ENCODE measurements at regions not wholly inside any gene's neighbourhood (a gene's known extent, or its start where the extent isn't known, plus 50 kb on each side); places are given as distances from the start of the nearest gene placed in this dataset.

DNA sequence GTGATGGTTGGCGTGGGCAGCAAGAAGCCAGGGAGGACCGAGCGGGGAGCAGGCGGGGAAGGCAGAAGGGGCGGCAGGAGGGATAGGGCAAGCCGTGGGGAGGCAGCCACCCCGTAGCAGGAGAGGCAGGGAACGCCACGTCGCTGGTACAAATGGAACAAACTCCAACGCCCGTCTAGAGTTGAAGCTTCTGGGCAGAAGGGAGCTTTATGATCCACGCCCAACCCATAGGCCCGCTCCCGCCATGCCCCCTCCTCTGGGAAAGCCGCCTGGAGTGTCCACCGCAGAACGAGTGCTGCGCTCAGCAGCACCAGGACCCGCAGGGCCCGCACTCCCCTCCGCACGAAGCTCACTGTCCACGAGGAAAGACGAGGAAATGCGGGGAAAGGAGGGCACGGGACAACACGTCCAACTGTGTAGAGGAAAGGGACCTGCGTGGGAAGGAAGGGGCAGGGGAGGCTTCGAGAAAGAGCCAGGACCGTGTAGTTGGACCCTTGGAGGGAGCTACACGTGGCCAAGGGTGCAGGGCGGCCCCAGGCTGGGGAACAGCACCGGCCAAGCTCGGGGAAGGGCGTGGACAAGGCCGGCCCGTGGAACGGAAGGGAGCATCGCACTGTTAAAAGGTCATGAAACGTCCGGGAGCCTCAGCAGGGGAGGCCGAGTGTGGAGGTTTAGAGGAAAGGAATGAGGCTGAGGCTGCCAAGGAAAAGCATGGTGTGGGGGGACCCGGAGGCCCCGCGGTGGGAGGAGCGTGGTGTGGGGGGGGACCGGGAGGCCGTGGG, 204.0 kb downstream of the DLL1 start:
- DNase-seq: peak in 2 of 5 donors; percentile 14 to 37
- Histone ChIP-seq H3K4me3 (no peak overlapping the region), H3K36me3 (no peaks in the 10 kb centered on the region), H3K9me3 (no peaks in the 10 kb centered on the region), H3K27ac (peak overlapping the region in 1 of 12 donors; percentile 67), H3K4me1 (peaks cover 0 to 22% (median 9%) of the 10 kb centered on the region in 12 donors), H3K27me3 (peaks cover 0 to 2% (median 0%) of the 10 kb centered on the region in 9 donors)
- WGBS, 4 donors: 92 to 95% (median 93%) methylated on average over 49 of the region's 49 CpGs
- ATAC-seq: no peak
- intact Hi-C loops (cut with DNase I): no loop called here
- TF ChIP-seq, protein P1, sequence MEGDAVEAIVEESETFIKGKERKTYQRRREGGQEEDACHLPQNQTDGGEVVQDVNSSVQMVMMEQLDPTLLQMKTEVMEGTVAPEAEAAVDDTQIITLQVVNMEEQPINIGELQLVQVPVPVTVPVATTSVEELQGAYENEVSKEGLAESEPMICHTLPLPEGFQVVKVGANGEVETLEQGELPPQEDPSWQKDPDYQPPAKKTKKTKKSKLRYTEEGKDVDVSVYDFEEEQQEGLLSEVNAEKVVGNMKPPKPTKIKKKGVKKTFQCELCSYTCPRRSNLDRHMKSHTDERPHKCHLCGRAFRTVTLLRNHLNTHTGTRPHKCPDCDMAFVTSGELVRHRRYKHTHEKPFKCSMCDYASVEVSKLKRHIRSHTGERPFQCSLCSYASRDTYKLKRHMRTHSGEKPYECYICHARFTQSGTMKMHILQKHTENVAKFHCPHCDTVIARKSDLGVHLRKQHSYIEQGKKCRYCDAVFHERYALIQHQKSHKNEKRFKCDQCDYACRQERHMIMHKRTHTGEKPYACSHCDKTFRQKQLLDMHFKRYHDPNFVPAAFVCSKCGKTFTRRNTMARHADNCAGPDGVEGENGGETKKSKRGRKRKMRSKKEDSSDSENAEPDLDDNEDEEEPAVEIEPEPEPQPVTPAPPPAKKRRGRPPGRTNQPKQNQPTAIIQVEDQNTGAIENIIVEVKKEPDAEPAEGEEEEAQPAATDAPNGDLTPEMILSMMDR (IDR thresholded peaks at IDR 0.05): no peak
- no peak for TF ChIP-seq POLR2A (IDR thresholded peaks at IDR 0.05)

DNA sequence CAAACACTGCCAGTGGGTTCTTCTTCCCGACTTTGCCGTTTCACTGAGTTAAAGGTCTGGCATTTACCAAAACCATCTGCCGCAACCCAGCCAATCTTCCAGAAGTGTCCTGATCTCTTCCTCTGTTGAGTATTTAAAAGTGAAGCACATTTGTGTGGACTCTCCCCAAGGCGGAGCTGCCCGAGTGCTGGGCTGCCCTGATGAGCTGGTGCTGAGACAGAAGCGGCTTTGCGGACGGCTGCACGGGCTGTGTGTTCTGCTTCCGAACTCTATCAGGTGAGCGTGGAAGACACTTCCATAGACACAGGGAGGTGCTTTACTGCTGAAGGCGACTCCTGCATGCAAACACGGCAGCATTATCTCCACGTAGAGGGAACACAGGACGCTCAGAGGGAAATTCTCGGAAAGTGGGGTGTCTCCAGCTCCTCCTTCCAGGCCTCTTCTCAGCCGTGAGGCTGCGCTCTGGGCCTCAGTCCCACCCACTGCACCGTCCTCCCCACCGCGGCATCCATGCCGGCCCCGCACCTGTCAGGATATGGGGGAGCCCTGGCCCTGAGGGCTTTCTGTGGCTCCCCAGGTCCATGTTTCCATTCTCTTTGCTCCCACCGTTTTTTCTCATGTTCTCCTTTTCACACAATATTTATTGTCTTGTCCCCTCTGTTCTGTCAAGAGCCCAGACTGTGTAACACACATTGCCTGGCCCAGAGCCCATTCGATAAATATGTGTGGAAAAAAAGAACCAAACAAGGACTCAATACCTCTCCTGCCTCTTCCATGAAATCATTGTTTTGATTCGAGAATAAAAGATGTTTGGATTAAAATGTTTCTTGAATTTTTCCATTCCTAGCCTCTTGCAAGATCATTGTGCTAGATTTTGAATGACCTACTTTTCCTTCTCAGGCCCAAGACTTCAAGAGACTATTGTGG, 205.1 kb downstream of the DLL1 start:
- Histone ChIP-seq H3K27ac (peak overlapping the region in 1 of 12 donors; percentile 67), H3K4me3 (no peak overlapping the region), H3K27me3 (peaks cover 0 to 2% (median 0%) of the 10 kb centered on the region in 9 donors), H3K36me3 (no peaks in the 10 kb centered on the region), H3K4me1 (peaks cover 0 to 22% (median 9%) of the 10 kb centered on the region in 12 donors), H3K9me3 (no peaks in the 10 kb centered on the region)
- peak in 2 of 5 donors; percentile 11 to 47 for DNase-seq
- 79 to 84% (median 83%) methylated on average over 26 of the region's 26 CpGs for WGBS, 4 donors
- no peak for ATAC-seq
- intact Hi-C loops (cut with DNase I): no loop called here
- TF ChIP-seq POLR2A (IDR thresholded peaks at IDR 0.05): no peak
- TF ChIP-seq, protein P1 (IDR thresholded peaks at IDR 0.05): no peak

DNA sequence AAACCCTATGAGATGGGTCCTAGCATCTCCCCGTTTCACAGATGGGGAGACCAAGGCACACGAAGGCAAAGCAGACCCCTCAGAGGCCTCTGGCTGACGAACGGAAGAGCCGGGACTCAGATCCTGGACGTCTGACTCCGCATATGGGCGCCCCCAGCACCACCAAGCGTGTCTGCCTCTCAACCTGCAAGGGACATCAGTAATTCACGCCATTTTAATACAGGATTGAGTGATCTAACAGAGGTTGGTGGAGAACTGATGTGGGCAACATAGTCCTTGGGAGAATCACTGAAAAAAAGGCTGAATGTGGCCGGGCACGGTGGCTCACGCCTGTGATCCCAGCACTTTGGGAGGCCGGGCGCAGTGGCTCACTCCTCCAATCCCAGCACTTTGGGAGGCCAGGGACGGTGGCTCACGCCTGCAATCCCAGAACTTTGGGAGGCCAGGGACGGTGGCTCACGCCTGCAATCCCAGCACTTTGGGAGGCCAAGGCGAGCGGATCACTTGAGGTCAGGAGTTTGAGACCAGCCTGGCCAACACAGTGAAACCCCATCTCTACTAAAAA, 206.6 kb downstream of the DLL1 start:
- H3K4me1 ChIP-seq: peaks cover 0 to 13% (median 2%) of the 10 kb centered on the region in 12 donors
- H3K27me3 ChIP-seq: peaks cover 0 to 7% (median 0%) of the 10 kb centered on the region in 9 donors
- no peaks in the 10 kb centered on the region for H3K36me3 ChIP-seq
- intact Hi-C loops (cut with DNase I): no loop called here
- WGBS, 4 donors: 86 to 98% (median 94%) methylated on average over 14 to 21 of the region's 21 CpGs
- H3K9me3 ChIP-seq: no peaks in the 10 kb centered on the region
- ATAC-seq (no peak), DNase-seq (peak in 2 of 5 donors; percentile 3 to 30)
- no peak overlapping the region for H3K27ac ChIP-seq
- H3K4me3 ChIP-seq: no peak overlapping the region
- TF ChIP-seq, protein P1 (IDR thresholded peaks at IDR 0.05): no peak
- TF ChIP-seq POLR2A (IDR thresholded peaks at IDR 0.05): no peak
